IMR-90 (cell line): ENCODE measurements at regions not wholly inside any gene's neighbourhood (a gene's known extent, or its start where the extent isn't known, plus 50 kb on each side); places are given as distances from the start of the nearest gene placed in this dataset.

Source experiments
- BHLHE40 ChIP-seq: fragments of 150-350 bp; IDR thresholded peaks from 2 replicates; pipeline ENCODE4 v1.6.1; 2016; ENCODE audit warnings: mild to moderate bottlenecking, low read depth, low read length
- CTCF ChIP-seq: conservative IDR thresholded peaks from 2 replicates; pipeline ENCODE4 v1.5.1; 2012; ENCODE audit warnings: mild to moderate bottlenecking, low read depth, low read length, improper control_type of control experiment
- ELK1 ChIP-seq: fragments of 150-350 bp; IDR thresholded peaks from 2 replicates; pipeline ENCODE4 v1.6.1; 2016; ENCODE audit warnings: low read depth, mild to moderate bottlenecking, low read length, moderate library complexity, borderline replicate concordance
- POLR2A ChIP-seq: IDR thresholded peaks from 2 replicates; pipeline ENCODE4 v1.6.1; 2012; ENCODE audit warnings: mild to moderate bottlenecking, low read depth, low read length
- RAD21 ChIP-seq: IDR thresholded peaks from 2 replicates; pipeline ENCODE4 v1.6.1; 2012; ENCODE audit warnings: low read length, improper control_type of control experiment

- TF ChIP-seq CTCF (no peak), BHLHE40 (no peak), POLR2A (no peak), RAD21 (no peak), ELK1 (no peak)
Observed at GRCh38 chr6:15763364-15763763, 100.5 kb upstream of the DTNBP1 start.
